Smooth muscle cell (in vitro differentiated cells): ENCODE measurements at regions not wholly inside any gene's neighbourhood (a gene's known extent, or its start where the extent isn't known, plus 50 kb on each side); places are given as distances from the start of the nearest gene placed in this dataset.

Experiments used
- DNase-seq: peaks from one replicate; lab custom pipeline; 2025; ENCODE audit not compliant: unreplicated experiment; lab: John Stamatoyannopoulos, UW
- H2AFZ ChIP-seq: fragments of 200-600 bp; sonication (generic); 2 replicates; pipeline ENCODE4 v1.6.0; 2016; ENCODE audit warnings: antibody characterized with exemption, low read depth, mild to moderate bottlenecking
- H3F3A ChIP-seq: fragments of 200-600 bp; sonication (generic); 2 replicates; pipeline ENCODE4 v1.6.0; 2017; ENCODE audit warnings: antibody characterized with exemption, low read depth
- H3K27ac ChIP-seq: fragments of 200-600 bp; sonication (generic); 2 replicates; pipeline ENCODE4 v1.5.1; 2016; ENCODE audit warnings: low read depth, mild to moderate bottlenecking
- H3K27me3 ChIP-seq: fragments of 200-600 bp; sonication (generic); 2 replicates; pipeline ENCODE4 v1.6.1; 2016; ENCODE audit warnings: low read depth, mild to moderate bottlenecking
- H3K36me3 ChIP-seq: fragments of 200-600 bp; sonication (generic); 2 replicates; pipeline ENCODE4 v1.5.1; 2016; ENCODE audit warnings: low read depth
- H3K4me1 ChIP-seq: fragments of 200-600 bp; sonication (generic); 2 replicates; pipeline ENCODE4 v1.5.1; 2016; ENCODE audit warnings: low read depth
- H3K4me2 ChIP-seq: fragments of 200-600 bp; sonication (generic); 2 replicates; pipeline ENCODE4 v1.6.0; 2016; ENCODE audit warnings: mild to moderate bottlenecking
- H3K4me3 ChIP-seq: fragments of 200-600 bp; sonication (generic); 2 replicates; pipeline ENCODE4 v1.5.1; 2016; ENCODE audit warnings: mild to moderate bottlenecking
- H3K79me2 ChIP-seq: fragments of 200-600 bp; sonication (generic); 2 replicates; pipeline ENCODE4 v1.6.0; 2016; ENCODE audit warnings: low read depth, mild to moderate bottlenecking
- H3K9ac ChIP-seq: fragments of 200-600 bp; sonication (generic); 2 replicates; pipeline ENCODE4 v1.6.0; 2016; ENCODE audit warnings: low read depth
- H3K9me3 ChIP-seq: fragments of 200-600 bp; sonication (generic); replicated peaks from 2 replicates; pipeline ENCODE4 v1.5.1; 2016; ENCODE audit warnings: low read depth
- H4K20me1 ChIP-seq: fragments of 200-600 bp; sonication (generic); 2 replicates; pipeline ENCODE4 v1.6.0; 2016; ENCODE audit warnings: low read depth
- WGBS: methylation state at CpG from one replicate; pipeline ENCODE4 v1.1.7; 2016; ENCODE audit warnings: low lambda C conversion rate; 5-methylcytosine and 5-hydroxymethylcytosine counted together
- TF ChIP-seq, protein P1 (sequence below): fragments of 200-600 bp; sonication (generic); IDR thresholded peaks from 2 replicates; pipeline ENCODE4 v1.5.1; 2017; ENCODE audit warnings: borderline replicate concordance, mild to moderate bottlenecking, antibody characterized with exemption; ENCODE audit not compliant: insufficient read depth, poor library complexity, severe bottlenecking

- TF ChIP-seq, protein P1, sequence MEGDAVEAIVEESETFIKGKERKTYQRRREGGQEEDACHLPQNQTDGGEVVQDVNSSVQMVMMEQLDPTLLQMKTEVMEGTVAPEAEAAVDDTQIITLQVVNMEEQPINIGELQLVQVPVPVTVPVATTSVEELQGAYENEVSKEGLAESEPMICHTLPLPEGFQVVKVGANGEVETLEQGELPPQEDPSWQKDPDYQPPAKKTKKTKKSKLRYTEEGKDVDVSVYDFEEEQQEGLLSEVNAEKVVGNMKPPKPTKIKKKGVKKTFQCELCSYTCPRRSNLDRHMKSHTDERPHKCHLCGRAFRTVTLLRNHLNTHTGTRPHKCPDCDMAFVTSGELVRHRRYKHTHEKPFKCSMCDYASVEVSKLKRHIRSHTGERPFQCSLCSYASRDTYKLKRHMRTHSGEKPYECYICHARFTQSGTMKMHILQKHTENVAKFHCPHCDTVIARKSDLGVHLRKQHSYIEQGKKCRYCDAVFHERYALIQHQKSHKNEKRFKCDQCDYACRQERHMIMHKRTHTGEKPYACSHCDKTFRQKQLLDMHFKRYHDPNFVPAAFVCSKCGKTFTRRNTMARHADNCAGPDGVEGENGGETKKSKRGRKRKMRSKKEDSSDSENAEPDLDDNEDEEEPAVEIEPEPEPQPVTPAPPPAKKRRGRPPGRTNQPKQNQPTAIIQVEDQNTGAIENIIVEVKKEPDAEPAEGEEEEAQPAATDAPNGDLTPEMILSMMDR = no peak
- H3K36me3 ChIP-seq = no peaks in the 10 kb centered on the region
- H3K79me2 ChIP-seq = no peaks in the 10 kb centered on the region
- H3K9ac ChIP-seq = no peak overlapping the region
- no peaks in the 10 kb centered on the region for H3K27me3 ChIP-seq
- H3K27ac ChIP-seq = no peak overlapping the region
- 100% methylated on average over 1 of the region's 1 CpG for WGBS
- H4K20me1 ChIP-seq = no peaks in the 10 kb centered on the region
- H3F3A ChIP-seq = no peaks in the 10 kb centered on the region
- H3K4me2 ChIP-seq = no peak overlapping the region
- H3K4me1 ChIP-seq = no peaks in the 10 kb centered on the region
- H3K9me3 ChIP-seq = no peaks in the 10 kb centered on the region
- no peak overlapping the region for H2AFZ ChIP-seq
- no peak for DNase-seq
- H3K4me3 ChIP-seq = no peak overlapping the region
Measured at GRCh38 chr2:203645831-203646230, 60.6 kb upstream of the CD28 start.

DNA sequence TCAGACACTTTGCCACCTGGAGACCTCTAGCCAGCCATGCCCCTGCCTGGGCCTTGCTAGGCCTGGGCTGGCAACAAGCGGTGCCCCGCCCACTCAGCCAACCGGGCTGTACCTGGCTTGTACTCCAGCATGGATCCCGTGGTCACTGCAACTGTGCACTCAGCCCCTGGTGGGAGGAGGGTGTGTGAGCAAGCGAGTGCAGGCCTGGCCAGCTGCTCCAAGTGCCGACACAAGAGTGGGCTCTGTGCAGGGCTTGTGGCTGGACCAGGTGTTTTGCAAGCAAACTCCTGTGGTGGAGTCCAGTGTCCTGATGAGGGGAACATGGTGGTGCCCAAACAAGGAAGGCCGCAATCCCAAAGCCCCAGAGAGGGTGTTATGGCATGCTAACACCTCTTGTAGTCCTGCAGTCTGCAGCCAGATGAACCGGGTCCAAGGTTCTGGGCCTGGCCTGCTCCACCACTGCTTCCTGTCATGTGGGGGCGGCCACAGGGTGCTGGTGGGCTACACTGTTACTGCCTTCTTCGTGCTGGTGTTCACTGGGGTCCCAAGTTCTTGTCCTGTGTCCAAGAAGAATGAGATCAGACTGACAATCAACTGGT is 60.1 kb upstream of the CD28 start:
- Histone ChIP-seq H3K36me3 (no peaks in the 10 kb centered on the region), H3K4me1 (no peaks in the 10 kb centered on the region), H3K9ac (no peak overlapping the region), H3F3A (no peaks in the 10 kb centered on the region), H3K9me3 (no peaks in the 10 kb centered on the region), H3K27ac (no peak overlapping the region), H2AFZ (no peak overlapping the region), H4K20me1 (no peaks in the 10 kb centered on the region), H3K79me2 (no peaks in the 10 kb centered on the region), H3K4me3 (no peak overlapping the region), H3K4me2 (no peak overlapping the region), H3K27me3 (no peaks in the 10 kb centered on the region)
- TF ChIP-seq, protein P1 = no peak
- WGBS = 91% methylated on average over 10 of the region's 10 CpGs
- no peak for DNase-seq

DNA sequence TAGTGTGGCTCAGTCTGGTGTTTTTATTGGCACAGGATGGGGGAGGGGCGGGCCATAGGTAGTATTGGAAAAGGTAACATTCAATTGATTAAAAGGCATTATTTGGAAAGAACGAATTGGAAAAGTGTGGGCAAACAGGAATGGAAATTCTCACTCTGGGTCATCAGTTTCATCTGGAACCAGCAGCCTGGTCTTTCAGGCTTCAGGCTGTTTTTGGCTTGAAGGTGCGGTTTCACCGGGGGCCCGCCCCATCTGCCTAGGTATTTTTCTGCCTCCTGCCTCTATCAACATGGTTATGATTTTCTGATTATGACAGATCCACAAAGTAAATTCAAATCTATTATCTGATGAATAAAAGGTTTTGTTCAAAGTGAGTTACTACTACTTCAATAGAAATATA is 59.5 kb upstream of the CD28 start:
- WGBS = 94% methylated on average over 5 of the region's 5 CpGs
- Histone ChIP-seq H3K4me2 (no peak overlapping the region), H3K27me3 (no peaks in the 10 kb centered on the region), H3K27ac (no peak overlapping the region), H3K36me3 (no peaks in the 10 kb centered on the region), H3K79me2 (no peaks in the 10 kb centered on the region), H3F3A (no peaks in the 10 kb centered on the region), H3K4me3 (no peak overlapping the region), H2AFZ (no peak overlapping the region), H3K9me3 (no peaks in the 10 kb centered on the region), H3K9ac (no peak overlapping the region), H4K20me1 (no peaks in the 10 kb centered on the region), H3K4me1 (no peaks in the 10 kb centered on the region)
- TF ChIP-seq, protein P1 = no peak
- DNase-seq = no peak

DNA sequence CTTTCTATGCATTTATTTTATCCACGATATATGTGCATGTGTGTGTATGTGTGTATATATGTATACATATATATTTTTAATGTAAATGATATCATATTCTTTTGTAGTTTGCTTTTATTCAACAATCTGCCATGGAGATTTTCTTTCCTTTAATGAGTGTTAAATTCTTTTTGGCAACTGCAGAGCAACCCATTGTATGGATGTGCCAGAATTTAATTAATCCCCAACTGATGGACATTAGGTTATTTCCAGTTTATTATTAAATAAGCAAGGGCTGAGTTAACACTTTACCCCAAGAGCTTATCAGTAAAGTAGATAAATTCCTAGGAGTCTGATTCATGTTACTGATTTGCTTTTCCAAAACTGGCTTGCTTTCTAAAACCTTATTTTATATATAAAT is 58.9 kb upstream of the CD28 start:
- Histone ChIP-seq H2AFZ (no peak overlapping the region), H3F3A (no peaks in the 10 kb centered on the region), H3K79me2 (no peaks in the 10 kb centered on the region), H3K4me2 (no peak overlapping the region), H3K4me1 (no peaks in the 10 kb centered on the region), H3K9me3 (no peaks in the 10 kb centered on the region), H3K27ac (no peak overlapping the region), H3K4me3 (no peak overlapping the region), H3K27me3 (no peaks in the 10 kb centered on the region), H3K36me3 (no peaks in the 10 kb centered on the region), H3K9ac (no peak overlapping the region), H4K20me1 (no peaks in the 10 kb centered on the region)
- 86% methylated on average over 1 of the region's 1 CpG for WGBS
- TF ChIP-seq, protein P1 = no peak
- DNase-seq = no peak
